ENCODE measurements at regions not wholly inside any gene's neighbourhood (a gene's known extent, or its start where the extent isn't known, plus 50 kb on each side); places are given as distances from the start of the nearest gene placed in this dataset.
A peak's percentile ranks its signal among the peaks of the same experiment; 100 is the strongest.

- no peaks in the 10 kb centered on the region for H3K9me3 ChIP-seq (ENCODE audit: low read depth, low read length)
- no peaks in the 10 kb centered on the region for H3K79me2 ChIP-seq (ENCODE audit: insufficient read depth, low read length)
- peaks cover 5% of the 10 kb centered on the region for H3K4me1 ChIP-seq (ENCODE audit: insufficient read depth, low read length)
- no peak overlapping the region for H3K4me3 ChIP-seq (ENCODE audit: insufficient read depth, low read length)
- H3K27ac ChIP-seq (ENCODE audit: low read depth, low read length), result no peak overlapping the region
- no peaks in the 10 kb centered on the region for H3K27me3 ChIP-seq (ENCODE audit: insufficient read depth, low read length)
- no peaks in the 10 kb centered on the region for H3K36me3 ChIP-seq (ENCODE audit: insufficient read depth, low read length)
- no peak overlapping the region for H3K4me2 ChIP-seq (ENCODE audit: insufficient read depth, low read length)
- no peak for DNase-seq (ENCODE audit: insufficient read length, low spot score, missing footprints)
- no peaks in the 10 kb centered on the region for H4K20me1 ChIP-seq (ENCODE audit: insufficient read depth, low read length)
- no peak for TF ChIP-seq CTCF (IDR thresholded peaks at IDR 0.05; ENCODE audit: extremely low read depth, low read depth, low read length)
- no peak overlapping the region for H2AFZ ChIP-seq (ENCODE audit: low read length)
These were observed 312.4 kb downstream of the DIRAS2 start for GRCh38 chr9:90330231-90330630.

- no peaks in the 10 kb centered on the region for H3K36me3 ChIP-seq (ENCODE audit: insufficient read depth, low read length)
- H3K27me3 ChIP-seq (ENCODE audit: insufficient read depth, low read length), result no peaks in the 10 kb centered on the region
- H3K4me1 ChIP-seq (ENCODE audit: insufficient read depth, low read length), result peaks cover 5% of the 10 kb centered on the region
- no peaks in the 10 kb centered on the region for H4K20me1 ChIP-seq (ENCODE audit: insufficient read depth, low read length)
- H3K27ac ChIP-seq (ENCODE audit: low read depth, low read length), result peak overlapping the region; percentile 46
- peak; percentile 17 for DNase-seq (ENCODE audit: insufficient read length, low spot score, missing footprints)
- no peak for TF ChIP-seq CTCF (IDR thresholded peaks at IDR 0.05; ENCODE audit: extremely low read depth, low read depth, low read length)
- no peaks in the 10 kb centered on the region for H3K9me3 ChIP-seq (ENCODE audit: low read depth, low read length)
- peak overlapping the region; percentile 71 for H3K4me2 ChIP-seq (ENCODE audit: insufficient read depth, low read length)
- H3K79me2 ChIP-seq (ENCODE audit: insufficient read depth, low read length), result no peaks in the 10 kb centered on the region
- H2AFZ ChIP-seq (ENCODE audit: low read length), result peak overlapping the region; percentile 76
- peak overlapping the region; percentile 51 for H3K4me3 ChIP-seq (ENCODE audit: insufficient read depth, low read length)
These were observed 310.6 kb downstream of the DIRAS2 start for GRCh38 chr9:90331826-90332575.

DNA sequence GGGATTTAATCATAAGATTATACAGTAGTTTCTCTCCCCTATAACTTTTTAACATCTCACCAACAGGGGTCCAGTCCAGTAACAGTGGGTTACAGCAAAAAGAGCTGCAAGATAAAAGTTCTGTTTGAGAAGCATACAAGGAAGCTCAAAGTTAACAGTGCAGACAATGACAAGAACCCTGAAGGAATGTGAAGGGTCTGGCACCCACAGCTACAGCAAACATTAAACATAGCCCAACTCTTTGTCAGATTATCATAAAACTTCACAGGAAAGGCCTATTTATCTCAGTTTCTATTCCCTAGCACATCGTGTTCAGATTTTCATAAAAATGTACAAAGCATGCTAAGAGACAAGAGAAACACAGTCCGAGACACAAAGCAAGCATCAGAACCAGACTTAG is 309.4 kb downstream of the DIRAS2 start:
- no peak for TF ChIP-seq CTCF (IDR thresholded peaks at IDR 0.05; ENCODE audit: extremely low read depth, low read depth, low read length)
- H3K4me1 ChIP-seq (ENCODE audit: insufficient read depth, low read length), result peaks cover 5% of the 10 kb centered on the region
- no peak for DNase-seq (ENCODE audit: insufficient read length, low spot score, missing footprints)
- no peaks in the 10 kb centered on the region for H4K20me1 ChIP-seq (ENCODE audit: insufficient read depth, low read length)
- no peak overlapping the region for H2AFZ ChIP-seq (ENCODE audit: low read length)
- H3K27me3 ChIP-seq (ENCODE audit: insufficient read depth, low read length), result no peaks in the 10 kb centered on the region
- H3K27ac ChIP-seq (ENCODE audit: low read depth, low read length), result no peak overlapping the region
- H3K4me3 ChIP-seq (ENCODE audit: insufficient read depth, low read length), result no peak overlapping the region
- no peak overlapping the region for H3K4me2 ChIP-seq (ENCODE audit: insufficient read depth, low read length)
- H3K9me3 ChIP-seq (ENCODE audit: low read depth, low read length), result no peaks in the 10 kb centered on the region
- no peaks in the 10 kb centered on the region for H3K79me2 ChIP-seq (ENCODE audit: insufficient read depth, low read length)
- no peaks in the 10 kb centered on the region for H3K36me3 ChIP-seq (ENCODE audit: insufficient read depth, low read length)

GRCh38 chr9:90340421-90340820 is 302.2 kb downstream of the DIRAS2 start:
- TF ChIP-seq CTCF (IDR thresholded peaks at IDR 0.05; ENCODE audit: extremely low read depth, low read depth, low read length), result no peak

More at GRCh38 chr9:90340421-90340820, 302.2 kb downstream of the DIRAS2 start:
- Histone ChIP-seq H3K27ac (ENCODE audit: low read depth, low read length) (no peak overlapping the region), H3K9me3 (ENCODE audit: low read depth, low read length) (no peaks in the 10 kb centered on the region), H3K4me3 (ENCODE audit: insufficient read depth, low read length) (no peak overlapping the region), H3K4me2 (ENCODE audit: insufficient read depth, low read length) (no peak overlapping the region), H3K4me1 (ENCODE audit: insufficient read depth, low read length) (no peaks in the 10 kb centered on the region), H3K79me2 (ENCODE audit: insufficient read depth, low read length) (no peaks in the 10 kb centered on the region), H2AFZ (ENCODE audit: low read length) (no peak overlapping the region), H4K20me1 (ENCODE audit: insufficient read depth, low read length) (no peaks in the 10 kb centered on the region), H3K27me3 (ENCODE audit: insufficient read depth, low read length) (no peaks in the 10 kb centered on the region), H3K36me3 (ENCODE audit: insufficient read depth, low read length) (no peaks in the 10 kb centered on the region)
- no peak for DNase-seq (ENCODE audit: insufficient read length, low spot score, missing footprints)
